ENCODE measurements at regions not wholly inside any gene's neighbourhood (a gene's known extent, or its start where the extent isn't known, plus 50 kb on each side); places are given as distances from the start of the nearest gene placed in this dataset.
"Not testable (repeated sequence)": the region's sequence is repeated elsewhere in the genome, so short reads cannot be mapped to it uniquely, and the experiment has no call there.

DNA sequence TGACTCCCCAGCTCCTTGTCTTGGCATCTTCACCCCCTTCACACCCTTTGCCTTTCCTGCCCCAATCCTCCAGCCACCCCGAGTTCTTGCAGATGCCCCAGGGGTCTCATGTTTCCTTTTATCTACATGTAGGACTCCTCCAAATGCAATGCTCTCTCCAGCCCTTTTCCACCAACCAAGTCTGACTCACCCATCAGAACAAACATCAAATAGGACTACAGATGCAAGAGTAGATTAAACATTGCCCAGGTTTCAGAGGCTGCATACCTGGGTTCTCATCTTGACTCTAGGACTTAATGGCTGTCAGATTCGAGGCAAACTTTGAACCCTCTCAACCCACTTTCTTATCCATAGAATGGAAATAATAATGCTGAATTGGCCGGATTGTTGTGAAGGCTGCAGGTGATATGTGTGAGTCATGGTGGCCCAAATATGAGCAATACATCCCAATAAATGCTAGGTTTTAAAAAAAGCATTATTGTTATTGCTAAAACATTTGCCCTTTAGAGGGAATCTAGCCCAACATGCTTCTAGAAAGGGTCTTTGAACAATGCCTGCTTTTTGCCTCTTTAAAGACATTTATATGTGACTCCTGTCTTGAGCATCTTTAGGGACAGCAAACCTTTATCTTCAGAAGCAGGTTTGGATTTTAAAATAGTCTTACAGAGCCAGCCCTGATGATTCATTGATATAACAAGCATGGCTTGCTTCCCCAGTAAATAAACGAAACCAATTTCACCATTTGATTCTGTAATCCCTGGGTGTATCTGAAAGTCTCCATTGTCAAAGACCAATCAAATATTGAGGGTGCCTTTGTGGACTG lies 310.1 kb downstream of the FOXL1 start:
- ChIA-PET POLR2A (no interaction called here), CTCF (ENCODE audit: unreplicated experiment) (no interaction called here)
- no peaks in the 10 kb centered on the region for H3K36me3 ChIP-seq (ENCODE audit: insufficient read depth, low read length)
- H2AFZ ChIP-seq (ENCODE audit: low read length), result no peak overlapping the region
- H3K79me2 ChIP-seq (ENCODE audit: insufficient read depth, low read depth, low read length), result no peaks in the 10 kb centered on the region
- intact Hi-C loops (cut with micrococcal nuclease; ENCODE audit: unreplicated experiment), result no loop called here
- no peaks in the 10 kb centered on the region for H3K9me3 ChIP-seq (ENCODE audit: low read length)
- H3K9me2 ChIP-seq (ENCODE audit: insufficient read depth, low read length), result no peaks in the 10 kb centered on the region
- DNase-seq (ENCODE audit: low spot score), result no peak
- no peak for TF ChIP-seq EZH2phosphoT487 (IDR thresholded peaks at IDR 0.05; ENCODE audit: borderline replicate concordance, low read depth, low read length)
- no peak for TF ChIP-seq CTCF (conservative IDR thresholded peaks at IDR 0.05; ENCODE audit: low read length)
- H3K4me2 ChIP-seq (ENCODE audit: low read length), result no peak overlapping the region
- H4K20me1 ChIP-seq (ENCODE audit: insufficient read depth, low read length), result no peaks in the 10 kb centered on the region
- no peaks in the 10 kb centered on the region for H3K4me1 ChIP-seq (ENCODE audit: insufficient read depth, low read length, poor library complexity, severe bottlenecking)
- no TSS peak for BruUV-seq (replicated peaks)
- no peak overlapping the region for H3K4me3 ChIP-seq (ENCODE audit: low read depth, low read length, poor library complexity, severe bottlenecking)
- no peak overlapping the region for H3K27ac ChIP-seq (ENCODE audit: low read depth, low read length, poor library complexity, severe bottlenecking)

DNA sequence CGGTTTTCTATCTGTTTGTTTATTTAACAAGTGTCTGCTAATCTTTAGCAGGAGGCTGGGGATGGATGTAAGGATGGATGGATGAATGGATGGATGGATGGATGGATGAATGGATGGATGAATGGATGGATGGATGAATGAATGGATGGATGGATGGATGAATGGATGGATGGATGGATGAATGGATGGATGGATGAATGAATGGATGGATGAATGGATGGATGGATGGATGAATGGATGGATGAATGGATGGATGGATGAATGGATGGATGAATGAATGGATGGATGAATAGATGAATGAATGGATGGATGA lies 310.7 kb downstream of the FOXL1 start:
- H3K4me3 ChIP-seq (ENCODE audit: low read depth, low read length, poor library complexity, severe bottlenecking); BruUV-seq (replicated peaks); CTCF ChIA-PET (ENCODE audit: unreplicated experiment); H3K4me2 ChIP-seq (ENCODE audit: low read length); H3K9me3 ChIP-seq (ENCODE audit: low read length); H2AFZ ChIP-seq (ENCODE audit: low read length); H3K36me3 ChIP-seq (ENCODE audit: insufficient read depth, low read length); H3K4me1 ChIP-seq (ENCODE audit: insufficient read depth, low read length, poor library complexity, severe bottlenecking); H4K20me1 ChIP-seq (ENCODE audit: insufficient read depth, low read length); intact Hi-C loops (cut with micrococcal nuclease; ENCODE audit: unreplicated experiment); H3K9me2 ChIP-seq (ENCODE audit: insufficient read depth, low read length); H3K27ac ChIP-seq (ENCODE audit: low read depth, low read length, poor library complexity, severe bottlenecking); DNase-seq (ENCODE audit: low spot score); POLR2A ChIA-PET; H3K79me2 ChIP-seq (ENCODE audit: insufficient read depth, low read depth, low read length): not testable (repeated sequence)

- intact Hi-C loops (cut with micrococcal nuclease; ENCODE audit: unreplicated experiment), result no loop called here
- Histone ChIP-seq H3K4me1 (ENCODE audit: insufficient read depth, low read length, poor library complexity, severe bottlenecking) (no peaks in the 10 kb centered on the region), H3K79me2 (ENCODE audit: insufficient read depth, low read depth, low read length) (no peaks in the 10 kb centered on the region), H3K4me2 (ENCODE audit: low read length) (no peak overlapping the region), H3K27ac (ENCODE audit: low read depth, low read length, poor library complexity, severe bottlenecking) (no peak overlapping the region), H4K20me1 (ENCODE audit: insufficient read depth, low read length) (no peaks in the 10 kb centered on the region), H3K9me2 (ENCODE audit: insufficient read depth, low read length) (no peaks in the 10 kb centered on the region), H3K9me3 (ENCODE audit: low read length) (no peaks in the 10 kb centered on the region), H3K36me3 (ENCODE audit: insufficient read depth, low read length) (no peaks in the 10 kb centered on the region), H2AFZ (ENCODE audit: low read length) (no peak overlapping the region), H3K4me3 (ENCODE audit: low read depth, low read length, poor library complexity, severe bottlenecking) (no peak overlapping the region)
- BruUV-seq (replicated peaks), result no TSS peak
- ChIA-PET POLR2A (no interaction called here), CTCF (ENCODE audit: unreplicated experiment) (no interaction called here)
- DNase-seq (ENCODE audit: low spot score), result no peak
- no peak for TF ChIP-seq CTCF (conservative IDR thresholded peaks at IDR 0.05; ENCODE audit: low read length)
- no peak for TF ChIP-seq EZH2phosphoT487 (IDR thresholded peaks at IDR 0.05; ENCODE audit: borderline replicate concordance, low read depth, low read length)
Measured at GRCh38 chr16:86889974-86890373, 311.6 kb downstream of the FOXL1 start.

Data from OCI-LY7 (cell line).